ENCODE measurements at regions not wholly inside any gene's neighbourhood (a gene's known extent, or its start where the extent isn't known, plus 50 kb on each side); places are given as distances from the start of the nearest gene placed in this dataset.

GRCh38 chr5:66423484-66423883 lies 172.7 kb upstream of the MAST4 start:
- POLR2A ChIA-PET, result no interaction called here
- intact Hi-C loops (cut with micrococcal nuclease; ENCODE audit: unreplicated experiment), result no loop called here
- Histone ChIP-seq H3K4me2 (ENCODE audit: low read length) (no peak overlapping the region), H3K4me1 (ENCODE audit: insufficient read depth, low read length, poor library complexity, severe bottlenecking) (no peaks in the 10 kb centered on the region), H3K4me3 (ENCODE audit: low read depth, low read length, poor library complexity, severe bottlenecking) (no peak overlapping the region), H3K9me2 (ENCODE audit: insufficient read depth, low read length) (no peaks in the 10 kb centered on the region), H4K20me1 (ENCODE audit: insufficient read depth, low read length) (no peaks in the 10 kb centered on the region), H3K36me3 (ENCODE audit: insufficient read depth, low read length) (no peaks in the 10 kb centered on the region), H3K27ac (ENCODE audit: low read depth, low read length, poor library complexity, severe bottlenecking) (no peak overlapping the region), H3K9me3 (ENCODE audit: low read length) (0 out of 2 replicates have a peak, but pooled peaks cover 7% of the 10 kb centered on the region), H2AFZ (ENCODE audit: low read length) (no peak overlapping the region), H3K79me2 (ENCODE audit: insufficient read depth, low read depth, low read length) (no peaks in the 10 kb centered on the region)
- CTCF ChIA-PET (ENCODE audit: unreplicated experiment), result no interaction called here
- DNase-seq (ENCODE audit: low spot score), result no peak
- BruUV-seq (replicated peaks), result no TSS peak
- TF ChIP-seq EZH2phosphoT487 (IDR thresholded peaks at IDR 0.05; ENCODE audit: borderline replicate concordance, low read depth, low read length) (no peak), CTCF (conservative IDR thresholded peaks at IDR 0.05; ENCODE audit: low read length) (no peak)

GRCh38 chr5:66425842-66426241 lies 170.4 kb upstream of the MAST4 start:
- no peak for TF ChIP-seq CTCF (conservative IDR thresholded peaks at IDR 0.05; ENCODE audit: low read length)
- no peak for TF ChIP-seq EZH2phosphoT487 (IDR thresholded peaks at IDR 0.05; ENCODE audit: borderline replicate concordance, low read depth, low read length)
- Histone ChIP-seq H3K36me3 (ENCODE audit: insufficient read depth, low read length) (no peaks in the 10 kb centered on the region), H3K79me2 (ENCODE audit: insufficient read depth, low read depth, low read length) (no peaks in the 10 kb centered on the region), H3K4me3 (ENCODE audit: low read depth, low read length, poor library complexity, severe bottlenecking) (no peak overlapping the region), H3K4me2 (ENCODE audit: low read length) (no peak overlapping the region), H3K9me3 (ENCODE audit: low read length) (0 out of 2 replicates have a peak, but pooled peaks cover 7% of the 10 kb centered on the region), H3K9me2 (ENCODE audit: insufficient read depth, low read length) (no peaks in the 10 kb centered on the region), H3K27ac (ENCODE audit: low read depth, low read length, poor library complexity, severe bottlenecking) (no peak overlapping the region), H4K20me1 (ENCODE audit: insufficient read depth, low read length) (no peaks in the 10 kb centered on the region), H2AFZ (ENCODE audit: low read length) (no peak overlapping the region), H3K4me1 (ENCODE audit: insufficient read depth, low read length, poor library complexity, severe bottlenecking) (no peaks in the 10 kb centered on the region)
- DNase-seq (ENCODE audit: low spot score), result no peak
- POLR2A ChIA-PET, result no interaction called here
- intact Hi-C loops (cut with micrococcal nuclease; ENCODE audit: unreplicated experiment), result no loop called here
- BruUV-seq (replicated peaks), result no TSS peak
- CTCF ChIA-PET (ENCODE audit: unreplicated experiment), result no interaction called here

GRCh38 chr5:66426259-66427138 lies 169.7 kb upstream of the MAST4 start:
- Histone ChIP-seq H3K4me3 (ENCODE audit: low read depth, low read length, poor library complexity, severe bottlenecking) (no peak overlapping the region), H3K4me1 (ENCODE audit: insufficient read depth, low read length, poor library complexity, severe bottlenecking) (no peaks in the 10 kb centered on the region), H3K9me2 (ENCODE audit: insufficient read depth, low read length) (no peaks in the 10 kb centered on the region), H2AFZ (ENCODE audit: low read length) (no peak overlapping the region), H3K79me2 (ENCODE audit: insufficient read depth, low read depth, low read length) (no peaks in the 10 kb centered on the region), H3K4me2 (ENCODE audit: low read length) (no peak overlapping the region), H3K36me3 (ENCODE audit: insufficient read depth, low read length) (no peaks in the 10 kb centered on the region), H3K9me3 (ENCODE audit: low read length) (0 out of 2 replicates have a peak, but pooled peaks cover 7% of the 10 kb centered on the region), H3K27ac (ENCODE audit: low read depth, low read length, poor library complexity, severe bottlenecking) (no peak overlapping the region), H4K20me1 (ENCODE audit: insufficient read depth, low read length) (no peaks in the 10 kb centered on the region)
- POLR2A ChIA-PET, result interaction anchor here (0.6 kb wide), 1 partner anchor 33 kb away, joined by 3 read pairs; no protein-coding TSS in a partner anchor
- DNase-seq (ENCODE audit: low spot score), result no peak
- intact Hi-C loops (cut with micrococcal nuclease; ENCODE audit: unreplicated experiment), result no loop called here
- no peak for TF ChIP-seq CTCF (conservative IDR thresholded peaks at IDR 0.05; ENCODE audit: low read length)
- TF ChIP-seq EZH2phosphoT487 (IDR thresholded peaks at IDR 0.05; ENCODE audit: borderline replicate concordance, low read depth, low read length), result no peak
- CTCF ChIA-PET (ENCODE audit: unreplicated experiment), result no interaction called here
- BruUV-seq (replicated peaks), result no TSS peak
